GM12874 (cell line): ENCODE measurements at regions not wholly inside any gene's neighbourhood (a gene's known extent, or its start where the extent isn't known, plus 50 kb on each side); places are given as distances from the start of the nearest gene placed in this dataset.

Experiments used
- CTCF ChIP-seq: IDR thresholded peaks from 2 replicates; pipeline ENCODE4 v1.5.1; 2011; ENCODE audit warnings: low read depth, mild to moderate bottlenecking, control low read depth, low read length, moderate library complexity; ENCODE audit not compliant: insufficient read depth

- no peak for TF ChIP-seq CTCF
Observed at GRCh38 chr5:130995851-130996250, 169.2 kb downstream of the HINT1 start.

GRCh38 chr5:130995254-130995515, 169.9 kb downstream of the HINT1 start:
- no peak for TF ChIP-seq CTCF

GRCh38 chr5:130994496-130995253, 170.4 kb downstream of the HINT1 start:
- no peak for TF ChIP-seq CTCF

GRCh38 chr5:130992621-130993020, 172.4 kb downstream of the HINT1 start:
- TF ChIP-seq CTCF = no peak

- TF ChIP-seq CTCF = no peak
Observed at GRCh38 chr5:130992095-130992494, 173.0 kb downstream of the HINT1 start.

GRCh38 chr5:130985776-130986175, 179.3 kb downstream of the HINT1 start:
- no peak for TF ChIP-seq CTCF

GRCh38 chr5:130981663-130982062, 183.4 kb downstream of the HINT1 start:
- TF ChIP-seq CTCF = no peak
